WTC11 (cell line): ENCODE measurements at regions not wholly inside any gene's neighbourhood (a gene's known extent, or its start where the extent isn't known, plus 50 kb on each side); places are given as distances from the start of the nearest gene placed in this dataset.

Source experiments
- ATAC-seq: fragments of 200-7000 bp; cut with Tn5 transposase; 2 replicates; pipeline ENCODE4 v1.10.0; 2021; ENCODE audit warnings: mild to moderate bottlenecking, moderate library complexity
- CTCF ChIA-PET: fragments of 300-600 bp; sonication (Branson Sonifier 250); formaldehyde crosslinking; loops from one replicate; lab custom pipeline; 2021; ENCODE audit warnings: antibody characterized with exemption; lab: Charles Lee
- POLR2A ChIA-PET: fragments of 350-600 bp; sonication (Branson Sonifier 250); formaldehyde crosslinking; loops from one replicate; lab custom pipeline; 2021; ENCODE audit warnings: antibody characterized with exemption; lab: Charles Lee
- DNase-seq: peaks from one replicate; pipeline ENCODE4 v3.0.0; 2021; ENCODE audit warnings: low spot score
- H3K27ac Mint-ChIP-seq: 2 replicates; pipeline ENCODE4 v1.8.0; 2021; ENCODE audit warnings: mixed read lengths
- H3K27me3 Mint-ChIP-seq: 2 replicates; pipeline ENCODE4 v1.8.0; 2021; ENCODE audit warnings: low read depth, mild to moderate bottlenecking, moderate library complexity, mixed read lengths
- H3K36me3 Mint-ChIP-seq: 2 replicates; pipeline ENCODE4 v1.8.0; 2021; ENCODE audit warnings: mixed read lengths
- H3K4me1 Mint-ChIP-seq: 2 replicates; pipeline ENCODE4 v1.8.0; 2022; ENCODE audit warnings: mixed read lengths
- H3K4me3 Mint-ChIP-seq: 2 replicates; pipeline ENCODE4 v1.8.0; 2021; ENCODE audit warnings: mild to moderate bottlenecking, moderate library complexity, mixed read lengths
- H3K9me3 Mint-ChIP-seq: 2 replicates; pipeline ENCODE4 v1.8.0; 2021; ENCODE audit warnings: mixed read lengths
- ATF1 ChIP-seq: sonication (generic); formaldehyde crosslinking; IDR thresholded peaks from 2 replicates; pipeline ENCODE4 v1.8.1; 2023; ENCODE audit warnings: mild to moderate bottlenecking, moderate library complexity, missing genetic modification reagents
- EMX1 ChIP-seq: fragments of 250-450 bp; sonication (Bioruptor Pico); IDR thresholded peaks from 2 replicates; pipeline ENCODE4 v1.8.0; 2021; ENCODE audit warnings: mild to moderate bottlenecking
- ERG ChIP-seq: fragments of 250-450 bp; sonication (Bioruptor Pico); IDR thresholded peaks from 2 replicates; pipeline ENCODE4 v1.8.0; 2021; ENCODE audit warnings: mild to moderate bottlenecking
- FOXJ3 ChIP-seq: sonication (generic); formaldehyde crosslinking; IDR thresholded peaks from 2 replicates; pipeline ENCODE4 v1.9.0; 2021; ENCODE audit warnings: missing genetic modification reagents, mild to moderate bottlenecking, borderline replicate concordance
- FOXK1 ChIP-seq: sonication (generic); formaldehyde crosslinking; IDR thresholded peaks from 2 replicates; pipeline ENCODE4 v1.8.0; 2022; ENCODE audit warnings: mild to moderate bottlenecking, moderate library complexity, missing genetic modification reagents
- FOXP4 ChIP-seq: sonication (generic); formaldehyde crosslinking; IDR thresholded peaks from 2 replicates; pipeline ENCODE4 v1.8.0; 2022; ENCODE audit warnings: mild to moderate bottlenecking, missing genetic modification reagents
- NFYB ChIP-seq: sonication (generic); formaldehyde crosslinking; conservative IDR thresholded peaks from 2 replicates; pipeline ENCODE4 v1.8.0; 2022; ENCODE audit warnings: low read depth, missing genetic modification reagents
- PRDM15 ChIP-seq: sonication (generic); formaldehyde crosslinking; IDR thresholded peaks from 2 replicates; pipeline ENCODE4 v1.8.0; 2022; ENCODE audit warnings: missing genetic modification reagents
- RELA ChIP-seq: sonication (generic); formaldehyde crosslinking; IDR thresholded peaks from 2 replicates; pipeline ENCODE4 v1.8.1; 2022; ENCODE audit warnings: missing genetic modification reagents, mild to moderate bottlenecking, borderline replicate concordance
- TEAD4 ChIP-seq: sonication (generic); formaldehyde crosslinking; IDR thresholded peaks from 2 replicates; pipeline ENCODE4 v1.8.0; 2022; ENCODE audit warnings: mild to moderate bottlenecking, missing genetic modification reagents
- ZNF232 ChIP-seq: sonication (generic); formaldehyde crosslinking; IDR thresholded peaks from 2 replicates; pipeline ENCODE4 v1.8.0; 2022; ENCODE audit warnings: mild to moderate bottlenecking, missing genetic modification reagents
- ZNF263 ChIP-seq: sonication (generic); formaldehyde crosslinking; IDR thresholded peaks from 2 replicates; pipeline ENCODE4 v1.8.1; 2022; ENCODE audit warnings: low read depth, mild to moderate bottlenecking, moderate library complexity, missing genetic modification reagents
- ZNF281 ChIP-seq: sonication (generic); formaldehyde crosslinking; IDR thresholded peaks from 2 replicates; pipeline ENCODE4 v1.8.0; 2023; ENCODE audit warnings: mild to moderate bottlenecking, missing genetic modification reagents
- ZNF416 ChIP-seq: fragments of 250-450 bp; sonication (Bioruptor Pico); IDR thresholded peaks from 2 replicates; pipeline ENCODE4 v1.9.0; 2021; ENCODE audit warnings: mild to moderate bottlenecking, inconsistent platforms

GRCh38 chr15:85892232-85892631 is 97.5 kb upstream of the KLHL25 start (continued):
- TF ChIP-seq ERG: no peak
- no peak for TF ChIP-seq FOXK1 (CRISPR knock-in tag)
- no peak for TF ChIP-seq PRDM15 (CRISPR knock-in tag)
- TF ChIP-seq ZNF232 (CRISPR knock-in tag): no peak
- TF ChIP-seq RELA (CRISPR knock-in tag): no peak
- no peak for TF ChIP-seq FOXJ3 (CRISPR knock-in tag)
- TF ChIP-seq ZNF416 (CRISPR knock-in tag): no peak
- TF ChIP-seq TEAD4 (CRISPR knock-in tag): no peak
- no peak for TF ChIP-seq NFYB
- TF ChIP-seq ATF1 (CRISPR knock-in tag): no peak

- CTCF ChIA-PET: interaction anchor here (0.9 to 1.6 kb wide), 9 partner anchors 33 to 192 kb away, joined by 3 to 4 read pairs (median 3); partner anchors contain the start of gene AGBL1
- POLR2A ChIA-PET: no interaction called here
Observed at GRCh38 chr15:85897207-85897894, 102.6 kb upstream of the KLHL25 start.

More at GRCh38 chr15:85897207-85897894, 102.6 kb upstream of the KLHL25 start:
- Mint-ChIP-seq H3K9me3 (no peaks in the 10 kb centered on the region), H3K36me3 (no peaks in the 10 kb centered on the region), H3K4me1 (peaks cover 49% of the 10 kb centered on the region), H3K27me3 (peaks cover 68% of the 10 kb centered on the region), H3K4me3 (no peak overlapping the region; the same call in 1 of the 2 replicates), H3K27ac (no peak overlapping the region)
- peak; percentile 11 for ATAC-seq
- DNase-seq: no peak
- no peak for TF ChIP-seq ZNF263 (CRISPR knock-in tag)
- TF ChIP-seq FOXP4 (CRISPR knock-in tag): no peak
- TF ChIP-seq EMX1: no peak
- no peak for TF ChIP-seq TEAD4 (CRISPR knock-in tag)
- no peak for TF ChIP-seq ZNF281 (CRISPR knock-in tag)
- TF ChIP-seq, all 79 proteins: peak for 0
